Prostate gland (tissue), 2 donors: ENCODE measurements at regions not wholly inside any gene's neighbourhood (a gene's known extent, or its start where the extent isn't known, plus 50 kb on each side); places are given as distances from the start of the nearest gene placed in this dataset.

Source experiments
- CTCF ChIP-seq, 4 experiments: fragments of 200-600 bp in 2 of 4; fragments of 450-650 bp in 2 of 4; sonication (generic) in 2 of 4; IDR thresholded peaks; 1 replicate in 3 of 4; 2 replicates in 1 of 4; pipeline ENCODE4 v1.5.1; 2016 to 2019; ENCODE audit warnings: antibody characterized with exemption in 4 of 4, mild to moderate bottlenecking in 2 of 4, moderate library complexity in 2 of 4
- POLR2A ChIP-seq: fragments of 450-650 bp; IDR thresholded peaks from one replicate; pipeline ENCODE4 v1.6.1; 2016; ENCODE audit warnings: antibody characterized with exemption, mild to moderate bottlenecking
- POLR2AphosphoS5 ChIP-seq: sonication (generic); formaldehyde crosslinking; IDR thresholded peaks from one replicate; pipeline ENCODE4 v1.6.1; 2017; ENCODE audit warnings: antibody characterized with exemption

GRCh38 chrX:39753293-39753996, 344.3 kb downstream of the BCOR start:
- TF ChIP-seq CTCF (IDR thresholded peaks at IDR 0.05) = no peak
- TF ChIP-seq POLR2A = no peak
- no peak for TF ChIP-seq POLR2AphosphoS5
